Spleen (tissue), 7 donors: ENCODE measurements at regions not wholly inside any gene's neighbourhood (a gene's known extent, or its start where the extent isn't known, plus 50 kb on each side); places are given as distances from the start of the nearest gene placed in this dataset.

Experiments used
- CTCF ChIP-seq, 11 experiments: fragments of 200-600 bp in 7 of 11; fragments of 450-650 bp in 4 of 11; sonication (generic) in 4 of 11; IDR thresholded peaks in 8 of 11; conservative IDR thresholded peaks in 3 of 11; 1 replicate in 7 of 11; 2 replicates in 4 of 11; pipeline versions ENCODE4 v1.4.0 to v1.8.0; 2016 to 2021; ENCODE audit warnings: antibody characterized with exemption in 11 of 11, inconsistent platforms in 4 of 11, mild to moderate bottlenecking in 1 of 11
- POLR2A ChIP-seq, 3 donors: fragments of 450-650 bp; IDR thresholded peaks; one replicate each; pipeline ENCODE4 v1.5.1; 2017; ENCODE audit warnings: antibody characterized with exemption in 3 of 3, mild to moderate bottlenecking in 1 of 3
- POLR2AphosphoS5 ChIP-seq, 3 donors: sonication (generic); formaldehyde crosslinking; IDR thresholded peaks; one replicate each; pipeline ENCODE4 v1.5.1; 2017; ENCODE audit warnings: antibody characterized with exemption in 3 of 3
- donor health status: DM: no; HTN: no; CAD: no; lungs with moderate emphysema.
- donor health status: DM: no; HTN: no; CAD: no.
- donor health status: DM: no; HTN: no; CAD: no.

- TF ChIP-seq CTCF (IDR thresholded peaks at IDR 0.05 in 8 of 11, conservative IDR thresholded peaks at IDR 0.05 in 3 of 11) (no peak), POLR2AphosphoS5 (IDR thresholded peaks at IDR 0.05) (no peak), POLR2A (IDR thresholded peaks at IDR 0.05) (no peak)
Observed at GRCh38 chr4:186851291-186852072, 127.8 kb upstream of the FAT1 start.
